ENCODE measurements at regions not wholly inside any gene's neighbourhood (a gene's known extent, or its start where the extent isn't known, plus 50 kb on each side); places are given as distances from the start of the nearest gene placed in this dataset.

DNA sequence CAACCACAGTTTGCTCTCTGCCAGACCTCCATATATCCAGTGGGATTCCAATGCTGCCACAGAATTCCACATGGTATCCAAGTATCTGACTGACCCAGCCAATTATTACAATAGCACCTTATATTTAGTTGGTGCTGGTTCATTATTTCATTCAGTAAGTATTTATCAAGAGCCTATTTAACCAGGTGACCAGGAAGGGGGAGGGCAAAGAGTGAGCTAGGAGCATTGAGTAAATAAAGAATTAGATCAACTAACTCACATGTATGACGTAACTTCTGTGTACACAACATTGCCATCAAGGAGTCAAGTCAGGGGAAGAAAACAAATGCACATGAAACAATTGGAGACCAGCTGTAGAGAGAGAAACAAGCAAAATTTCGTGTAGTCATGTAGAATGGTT lies 207.1 kb upstream of the PAPPA start:
- TF ChIP-seq FOXJ3 (CRISPR knock-in tag; IDR thresholded peaks at IDR 0.05; ENCODE audit: borderline replicate concordance) (no peak), FOXK1 (CRISPR knock-in tag; IDR thresholded peaks at IDR 0.05) (no peak), TEAD1 (CRISPR knock-in tag; IDR thresholded peaks at IDR 0.05) (no peak), NR3C1 (CRISPR knock-in tag; conservative IDR thresholded peaks at IDR 0.05; ENCODE audit: low read depth) (no peak), TP53 (CRISPR knock-in tag; IDR thresholded peaks at IDR 0.05) (no peak), CREB1 (CRISPR knock-in tag; IDR thresholded peaks at IDR 0.05) (no peak), RELA (CRISPR knock-in tag; IDR thresholded peaks at IDR 0.05; ENCODE audit: borderline replicate concordance) (no peak), TEAD4 (CRISPR knock-in tag; IDR thresholded peaks at IDR 0.05) (no peak)
- TF ChIP-seq, protein P1, sequence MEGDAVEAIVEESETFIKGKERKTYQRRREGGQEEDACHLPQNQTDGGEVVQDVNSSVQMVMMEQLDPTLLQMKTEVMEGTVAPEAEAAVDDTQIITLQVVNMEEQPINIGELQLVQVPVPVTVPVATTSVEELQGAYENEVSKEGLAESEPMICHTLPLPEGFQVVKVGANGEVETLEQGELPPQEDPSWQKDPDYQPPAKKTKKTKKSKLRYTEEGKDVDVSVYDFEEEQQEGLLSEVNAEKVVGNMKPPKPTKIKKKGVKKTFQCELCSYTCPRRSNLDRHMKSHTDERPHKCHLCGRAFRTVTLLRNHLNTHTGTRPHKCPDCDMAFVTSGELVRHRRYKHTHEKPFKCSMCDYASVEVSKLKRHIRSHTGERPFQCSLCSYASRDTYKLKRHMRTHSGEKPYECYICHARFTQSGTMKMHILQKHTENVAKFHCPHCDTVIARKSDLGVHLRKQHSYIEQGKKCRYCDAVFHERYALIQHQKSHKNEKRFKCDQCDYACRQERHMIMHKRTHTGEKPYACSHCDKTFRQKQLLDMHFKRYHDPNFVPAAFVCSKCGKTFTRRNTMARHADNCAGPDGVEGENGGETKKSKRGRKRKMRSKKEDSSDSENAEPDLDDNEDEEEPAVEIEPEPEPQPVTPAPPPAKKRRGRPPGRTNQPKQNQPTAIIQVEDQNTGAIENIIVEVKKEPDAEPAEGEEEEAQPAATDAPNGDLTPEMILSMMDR (IDR thresholded peaks at IDR 0.05) = no peak
- TF ChIP-seq, protein P2, sequence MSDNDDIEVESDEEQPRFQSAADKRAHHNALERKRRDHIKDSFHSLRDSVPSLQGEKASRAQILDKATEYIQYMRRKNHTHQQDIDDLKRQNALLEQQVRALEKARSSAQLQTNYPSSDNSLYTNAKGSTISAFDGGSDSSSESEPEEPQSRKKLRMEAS (CRISPR knock-in tag; IDR thresholded peaks at IDR 0.05) = no peak
- TF ChIP-seq, protein P3, sequence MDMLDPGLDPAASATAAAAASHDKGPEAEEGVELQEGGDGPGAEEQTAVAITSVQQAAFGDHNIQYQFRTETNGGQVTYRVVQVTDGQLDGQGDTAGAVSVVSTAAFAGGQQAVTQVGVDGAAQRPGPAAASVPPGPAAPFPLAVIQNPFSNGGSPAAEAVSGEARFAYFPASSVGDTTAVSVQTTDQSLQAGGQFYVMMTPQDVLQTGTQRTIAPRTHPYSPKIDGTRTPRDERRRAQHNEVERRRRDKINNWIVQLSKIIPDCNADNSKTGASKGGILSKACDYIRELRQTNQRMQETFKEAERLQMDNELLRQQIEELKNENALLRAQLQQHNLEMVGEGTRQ (CRISPR knock-in tag; IDR thresholded peaks at IDR 0.05) = no peak
- TF ChIP-seq, protein P4, sequence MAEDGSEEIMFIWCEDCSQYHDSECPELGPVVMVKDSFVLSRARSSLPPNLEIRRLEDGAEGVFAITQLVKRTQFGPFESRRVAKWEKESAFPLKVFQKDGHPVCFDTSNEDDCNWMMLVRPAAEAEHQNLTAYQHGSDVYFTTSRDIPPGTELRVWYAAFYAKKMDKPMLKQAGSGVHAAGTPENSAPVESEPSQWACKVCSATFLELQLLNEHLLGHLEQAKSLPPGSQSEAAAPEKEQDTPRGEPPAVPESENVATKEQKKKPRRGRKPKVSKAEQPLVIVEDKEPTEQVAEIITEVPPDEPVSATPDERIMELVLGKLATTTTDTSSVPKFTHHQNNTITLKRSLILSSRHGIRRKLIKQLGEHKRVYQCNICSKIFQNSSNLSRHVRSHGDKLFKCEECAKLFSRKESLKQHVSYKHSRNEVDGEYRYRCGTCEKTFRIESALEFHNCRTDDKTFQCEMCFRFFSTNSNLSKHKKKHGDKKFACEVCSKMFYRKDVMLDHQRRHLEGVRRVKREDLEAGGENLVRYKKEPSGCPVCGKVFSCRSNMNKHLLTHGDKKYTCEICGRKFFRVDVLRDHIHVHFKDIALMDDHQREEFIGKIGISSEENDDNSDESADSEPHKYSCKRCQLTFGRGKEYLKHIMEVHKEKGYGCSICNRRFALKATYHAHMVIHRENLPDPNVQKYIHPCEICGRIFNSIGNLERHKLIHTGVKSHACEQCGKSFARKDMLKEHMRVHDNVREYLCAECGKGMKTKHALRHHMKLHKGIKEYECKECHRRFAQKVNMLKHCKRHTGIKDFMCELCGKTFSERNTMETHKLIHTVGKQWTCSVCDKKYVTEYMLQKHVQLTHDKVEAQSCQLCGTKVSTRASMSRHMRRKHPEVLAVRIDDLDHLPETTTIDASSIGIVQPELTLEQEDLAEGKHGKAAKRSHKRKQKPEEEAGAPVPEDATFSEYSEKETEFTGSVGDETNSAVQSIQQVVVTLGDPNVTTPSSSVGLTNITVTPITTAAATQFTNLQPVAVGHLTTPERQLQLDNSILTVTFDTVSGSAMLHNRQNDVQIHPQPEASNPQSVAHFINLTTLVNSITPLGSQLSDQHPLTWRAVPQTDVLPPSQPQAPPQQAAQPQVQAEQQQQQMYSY (CRISPR knock-in tag; IDR thresholded peaks at IDR 0.05) = no peak
- TF ChIP-seq, protein P5, sequence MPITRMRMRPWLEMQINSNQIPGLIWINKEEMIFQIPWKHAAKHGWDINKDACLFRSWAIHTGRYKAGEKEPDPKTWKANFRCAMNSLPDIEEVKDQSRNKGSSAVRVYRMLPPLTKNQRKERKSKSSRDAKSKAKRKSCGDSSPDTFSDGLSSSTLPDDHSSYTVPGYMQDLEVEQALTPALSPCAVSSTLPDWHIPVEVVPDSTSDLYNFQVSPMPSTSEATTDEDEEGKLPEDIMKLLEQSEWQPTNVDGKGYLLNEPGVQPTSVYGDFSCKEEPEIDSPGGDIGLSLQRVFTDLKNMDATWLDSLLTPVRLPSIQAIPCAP (CRISPR knock-in tag; IDR thresholded peaks at IDR 0.05) = no peak
